HEK293 (cell line): ENCODE measurements at regions not wholly inside any gene's neighbourhood (a gene's known extent, or its start where the extent isn't known, plus 50 kb on each side); places are given as distances from the start of the nearest gene placed in this dataset.

Experiments
- CTCF ChIA-PET: fragments of 350-600 bp; formaldehyde crosslinking; extraction: SDS; loops from one replicate; lab custom pipeline; 2021; ENCODE audit warnings: antibody characterized with exemption; lab: Yijun Ruan, JAX
- POLR2A ChIA-PET: fragments of 300-600 bp; formaldehyde crosslinking; extraction: SDS; loops from one replicate; lab custom pipeline; 2020; ENCODE audit warnings: antibody characterized with exemption, inconsistent platforms; lab: Yijun Ruan, JAX
- H3K27ac ChIP-seq: fragments of 200-500 bp; sonication (Bioruptor generic); 2 replicates; pipeline ENCODE4 v1.5.1; 2014; ENCODE audit warnings: low read depth, low read length, control low read depth, inconsistent platforms; ENCODE audit errors: extremely low read depth
- H3K36me3 ChIP-seq, 2 experiments: fragments of 200-500 bp in 1 of 2; sonication (Bioruptor generic) in 1 of 2; 1 replicate in 1 of 2; 2 replicates in 1 of 2; pipeline ENCODE4 v1.5.1; 2014 to 2017; ENCODE audit warnings: inconsistent platforms in 2 of 2, low read length in 2 of 2; ENCODE audit not compliant: control insufficient read depth in 2 of 2, insufficient read depth in 1 of 2
- H3K4me1 ChIP-seq: fragments of 200-500 bp; sonication (Bioruptor generic); 2 replicates; pipeline ENCODE4 v1.5.1; 2014; ENCODE audit warnings: mild to moderate bottlenecking, low read length, inconsistent platforms; ENCODE audit not compliant: control insufficient read depth, insufficient read depth
- H3K4me3 ChIP-seq: 2 replicates; pipeline ENCODE4 v1.5.1; 2011; ENCODE audit warnings: low read depth, mild to moderate bottlenecking, control low read depth, low read length, moderate library complexity
- H3K9me3 ChIP-seq: fragments of 200-500 bp; sonication (Bioruptor generic); 2 replicates; pipeline ENCODE4 v1.5.1; 2014; ENCODE audit warnings: low read depth, low read length, inconsistent platforms; ENCODE audit not compliant: control insufficient read depth, insufficient read depth
- SCRT1 ChIP-seq: fragments of 450-650 bp; formaldehyde crosslinking; IDR thresholded peaks from 2 replicates; pipeline ENCODE4 v1.5.1; 2016; ENCODE audit warnings: missing biosample characterization, missing genetic modification characterization, borderline replicate concordance
- SP2 ChIP-seq: fragments of 450-650 bp; formaldehyde crosslinking; IDR thresholded peaks from 2 replicates; pipeline ENCODE4 v1.5.1; 2016; ENCODE audit warnings: missing biosample characterization, missing genetic modification characterization
- TCF7L2 ChIP-seq: IDR thresholded peaks from 2 replicates; pipeline ENCODE4 v1.6.1; 2011; ENCODE audit warnings: low read depth, mild to moderate bottlenecking, inconsistent platforms, low read length, moderate library complexity, borderline replicate concordance
- WT1 ChIP-seq: fragments of 450-650 bp; formaldehyde crosslinking; IDR thresholded peaks from 2 replicates; pipeline ENCODE4 v1.5.1; 2016; ENCODE audit warnings: missing biosample characterization, missing genetic modification characterization
- ZBTB17 ChIP-seq: fragments of 450-650 bp; formaldehyde crosslinking; IDR thresholded peaks from 2 replicates; pipeline ENCODE4 v1.5.1; 2016; ENCODE audit warnings: missing biosample characterization, missing genetic modification characterization
- ZBTB21 ChIP-seq: fragments of 450-650 bp; formaldehyde crosslinking; IDR thresholded peaks from 2 replicates; pipeline ENCODE4 v1.5.1; 2017; ENCODE audit warnings: missing biosample characterization, missing genetic modification characterization
- ZNF138 ChIP-seq: fragments of 450-650 bp; formaldehyde crosslinking; IDR thresholded peaks from 2 replicates; pipeline ENCODE4 v1.5.1; 2016; ENCODE audit warnings: missing biosample characterization, missing genetic modification characterization, borderline replicate concordance
- ZNF211 ChIP-seq: fragments of 450-650 bp; formaldehyde crosslinking; IDR thresholded peaks from 2 replicates; pipeline ENCODE4 v1.5.1; 2016; ENCODE audit warnings: low read depth, missing biosample characterization, missing genetic modification characterization
- ZNF223 ChIP-seq: fragments of 450-650 bp; formaldehyde crosslinking; IDR thresholded peaks from 2 replicates; pipeline ENCODE4 v1.5.1; 2016; ENCODE audit warnings: missing biosample characterization, missing genetic modification characterization
- ZNF239 ChIP-seq: fragments of 450-650 bp; formaldehyde crosslinking; IDR thresholded peaks from 2 replicates; pipeline ENCODE4 v1.5.1; 2016; ENCODE audit warnings: missing biosample characterization, missing genetic modification characterization
- ZNF26 ChIP-seq: fragments of 450-650 bp; formaldehyde crosslinking; IDR thresholded peaks from 2 replicates; pipeline ENCODE4 v1.5.1; 2016; ENCODE audit warnings: missing biosample characterization, missing genetic modification characterization
- ZNF404 ChIP-seq: fragments of 450-650 bp; formaldehyde crosslinking; IDR thresholded peaks from 2 replicates; pipeline ENCODE4 v1.5.1; 2017; ENCODE audit warnings: missing biosample characterization, missing genetic modification characterization
- ZNF423 ChIP-seq: fragments of 450-650 bp; formaldehyde crosslinking; IDR thresholded peaks from 2 replicates; pipeline ENCODE4 v1.5.1; 2016; ENCODE audit warnings: missing biosample characterization, missing genetic modification characterization
- ZNF521 ChIP-seq: fragments of 450-650 bp; formaldehyde crosslinking; IDR thresholded peaks from 2 replicates; pipeline ENCODE4 v1.5.1; 2017; ENCODE audit warnings: missing biosample characterization, mild to moderate bottlenecking, missing genetic modification characterization
- ZNF664 ChIP-seq: fragments of 450-650 bp; formaldehyde crosslinking; IDR thresholded peaks from 2 replicates; pipeline ENCODE4 v1.5.1; 2016; ENCODE audit warnings: missing biosample characterization, missing genetic modification characterization
- ZNF670 ChIP-seq: fragments of 450-650 bp; formaldehyde crosslinking; IDR thresholded peaks from 2 replicates; pipeline ENCODE4 v1.5.1; 2016; ENCODE audit warnings: missing biosample characterization, missing genetic modification characterization, low read depth
- ZNF704 ChIP-seq: fragments of 450-650 bp; formaldehyde crosslinking; IDR thresholded peaks from 2 replicates; pipeline ENCODE4 v1.5.1; 2016; ENCODE audit warnings: missing biosample characterization, missing genetic modification characterization
- ZNF785 ChIP-seq: fragments of 450-650 bp; formaldehyde crosslinking; IDR thresholded peaks from 2 replicates; pipeline ENCODE4 v1.5.1; 2016; ENCODE audit warnings: missing biosample characterization, missing genetic modification characterization
- ZSCAN23 ChIP-seq: fragments of 450-650 bp; formaldehyde crosslinking; IDR thresholded peaks from 2 replicates; pipeline ENCODE4 v1.5.1; 2016; ENCODE audit warnings: missing biosample characterization, missing genetic modification characterization
- TF ChIP-seq, protein P1 (sequence below): fragments of 450-650 bp; formaldehyde crosslinking; optimal IDR thresholded peaks from 2 replicates; pipeline ENCODE3; 2016; ENCODE audit warnings: missing biosample characterization, mild to moderate bottlenecking, missing genetic modification characterization
- TF ChIP-seq, protein P2 (sequence below): fragments of 450-650 bp; formaldehyde crosslinking; IDR thresholded peaks from 2 replicates; pipeline ENCODE4 v1.5.1; 2016; ENCODE audit warnings: missing biosample characterization, missing genetic modification characterization
- TF ChIP-seq, protein P3 (sequence below): sonication (generic); formaldehyde crosslinking; IDR thresholded peaks from 2 replicates; pipeline ENCODE4 v1.8.1; 2022; ENCODE audit warnings: mild to moderate bottlenecking, moderate library complexity, missing genetic modification reagents
- TF ChIP-seq, protein P4 (sequence below): fragments of 450-650 bp; formaldehyde crosslinking; IDR thresholded peaks from 2 replicates; pipeline ENCODE4 v1.5.1; 2016; ENCODE audit warnings: missing biosample characterization, missing genetic modification characterization

GRCh38 chr10:62873866-62874265 lies 57.7 kb upstream of the EGR2 start (continued):
- TF ChIP-seq ZSCAN23 (tag by site-specific recombination) (no peak), ZNF211 (tag by site-specific recombination) (no peak), ZNF26 (tag by site-specific recombination) (no peak), ZNF239 (tag by site-specific recombination) (no peak), SCRT1 (tag by site-specific recombination) (no peak), ZBTB17 (no peak), ZNF664 (tag by site-specific recombination) (no peak)
- TF ChIP-seq, protein P1, sequence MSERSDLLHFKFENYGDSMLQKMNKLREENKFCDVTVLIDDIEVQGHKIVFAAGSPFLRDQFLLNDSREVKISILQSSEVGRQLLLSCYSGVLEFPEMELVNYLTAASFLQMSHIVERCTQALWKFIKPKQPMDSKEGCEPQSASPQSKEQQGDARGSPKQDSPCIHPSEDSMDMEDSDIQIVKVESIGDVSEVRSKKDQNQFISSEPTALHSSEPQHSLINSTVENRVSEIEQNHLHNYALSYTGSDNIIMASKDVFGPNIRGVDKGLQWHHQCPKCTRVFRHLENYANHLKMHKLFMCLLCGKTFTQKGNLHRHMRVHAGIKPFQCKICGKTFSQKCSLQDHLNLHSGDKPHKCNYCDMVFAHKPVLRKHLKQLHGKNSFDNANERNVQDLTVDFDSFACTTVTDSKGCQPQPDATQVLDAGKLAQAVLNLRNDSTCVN (tag by site-specific recombination), result no peak
- TF ChIP-seq, protein P2, sequence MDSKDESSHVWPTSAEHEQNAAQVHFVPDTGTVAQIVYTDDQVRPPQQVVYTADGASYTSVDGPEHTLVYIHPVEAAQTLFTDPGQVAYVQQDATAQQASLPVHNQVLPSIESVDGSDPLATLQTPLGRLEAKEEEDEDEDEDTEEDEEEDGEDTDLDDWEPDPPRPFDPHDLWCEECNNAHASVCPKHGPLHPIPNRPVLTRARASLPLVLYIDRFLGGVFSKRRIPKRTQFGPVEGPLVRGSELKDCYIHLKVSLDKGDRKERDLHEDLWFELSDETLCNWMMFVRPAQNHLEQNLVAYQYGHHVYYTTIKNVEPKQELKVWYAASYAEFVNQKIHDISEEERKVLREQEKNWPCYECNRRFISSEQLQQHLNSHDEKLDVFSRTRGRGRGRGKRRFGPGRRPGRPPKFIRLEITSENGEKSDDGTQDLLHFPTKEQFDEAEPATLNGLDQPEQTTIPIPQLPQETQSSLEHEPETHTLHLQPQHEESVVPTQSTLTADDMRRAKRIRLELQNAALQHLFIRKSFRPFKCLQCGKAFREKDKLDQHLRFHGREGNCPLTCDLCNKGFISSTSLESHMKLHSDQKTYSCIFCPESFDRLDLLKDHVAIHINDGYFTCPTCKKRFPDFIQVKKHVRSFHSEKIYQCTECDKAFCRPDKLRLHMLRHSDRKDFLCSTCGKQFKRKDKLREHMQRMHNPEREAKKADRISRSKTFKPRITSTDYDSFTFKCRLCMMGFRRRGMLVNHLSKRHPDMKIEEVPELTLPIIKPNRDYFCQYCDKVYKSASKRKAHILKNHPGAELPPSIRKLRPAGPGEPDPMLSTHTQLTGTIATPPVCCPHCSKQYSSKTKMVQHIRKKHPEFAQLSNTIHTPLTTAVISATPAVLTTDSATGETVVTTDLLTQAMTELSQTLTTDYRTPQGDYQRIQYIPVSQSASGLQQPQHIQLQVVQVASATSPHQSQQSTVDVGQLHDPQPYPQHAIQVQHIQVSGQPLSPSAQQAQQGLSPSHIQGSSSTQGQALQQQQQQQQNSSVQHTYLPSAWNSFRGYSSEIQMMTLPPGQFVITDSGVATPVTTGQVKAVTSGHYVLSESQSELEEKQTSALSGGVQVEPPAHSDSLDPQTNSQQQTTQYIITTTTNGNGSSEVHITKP (tag by site-specific recombination), result no peak

- Histone ChIP-seq H3K36me3 (no peaks in the 10 kb centered on the region), H3K4me1 (no peaks in the 10 kb centered on the region), H3K4me3 (no peak overlapping the region), H3K9me3 (no peaks in the 10 kb centered on the region), H3K27ac (no peak overlapping the region)
- ChIA-PET POLR2A (no interaction called here), CTCF (interaction anchor here (0.6 kb wide), 1 partner anchor 15 kb away, joined by 4 read pairs; no protein-coding TSS in a partner anchor)
- TF ChIP-seq ZNF785 (no peak), ZNF521 (no peak), ZNF704 (no peak), ZNF423 (tag by site-specific recombination) (no peak), SP2 (tag by site-specific recombination) (no peak), ZNF138 (tag by site-specific recombination) (no peak), WT1 (tag by site-specific recombination) (no peak), ZNF670 (tag by site-specific recombination) (no peak), ZNF404 (tag by site-specific recombination) (no peak), TCF7L2 (no peak), ZNF223 (tag by site-specific recombination) (no peak), ZBTB21 (tag by site-specific recombination) (no peak)
- TF ChIP-seq, protein P3, sequence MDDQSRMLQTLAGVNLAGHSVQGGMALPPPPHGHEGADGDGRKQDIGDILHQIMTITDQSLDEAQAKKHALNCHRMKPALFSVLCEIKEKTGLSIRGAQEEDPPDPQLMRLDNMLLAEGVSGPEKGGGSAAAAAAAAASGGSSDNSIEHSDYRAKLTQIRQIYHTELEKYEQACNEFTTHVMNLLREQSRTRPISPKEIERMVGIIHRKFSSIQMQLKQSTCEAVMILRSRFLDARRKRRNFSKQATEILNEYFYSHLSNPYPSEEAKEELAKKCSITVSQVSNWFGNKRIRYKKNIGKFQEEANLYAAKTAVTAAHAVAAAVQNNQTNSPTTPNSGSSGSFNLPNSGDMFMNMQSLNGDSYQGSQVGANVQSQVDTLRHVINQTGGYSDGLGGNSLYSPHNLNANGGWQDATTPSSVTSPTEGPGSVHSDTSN (CRISPR knock-in tag), result no peak
- TF ChIP-seq, protein P4, sequence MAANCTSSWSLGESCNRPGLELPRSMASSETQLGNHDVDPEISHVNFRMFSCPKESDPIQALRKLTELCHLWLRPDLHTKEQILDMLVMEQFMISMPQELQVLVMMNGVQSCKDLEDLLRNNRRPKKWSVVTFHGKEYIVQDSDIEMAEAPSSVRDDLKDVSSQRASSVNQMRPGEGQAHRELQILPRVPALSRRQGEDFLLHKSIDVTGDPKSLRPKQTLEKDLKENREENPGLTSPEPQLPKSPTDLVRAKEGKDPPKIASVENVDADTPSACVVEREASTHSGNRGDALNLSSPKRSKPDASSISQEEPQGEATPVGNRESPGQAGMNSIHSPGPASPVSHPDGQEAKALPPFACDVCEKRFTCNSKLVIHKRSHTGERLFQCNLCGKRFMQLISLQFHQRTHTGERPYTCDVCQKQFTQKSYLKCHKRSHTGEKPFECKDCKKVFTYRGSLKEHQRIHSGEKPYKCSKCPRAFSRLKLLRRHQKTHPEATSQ (tag by site-specific recombination), result no peak
Measured at GRCh38 chr10:62870866-62871265, 54.7 kb upstream of the EGR2 start.
